SU-DHL-6 (cell line): ENCODE measurements at regions not wholly inside any gene's neighbourhood (a gene's known extent, or its start where the extent isn't known, plus 50 kb on each side); places are given as distances from the start of the nearest gene placed in this dataset.

ENCODE experiments used
- CTCF ChIP-seq: fragments of 200-600 bp; sonication (generic); IDR thresholded peaks from one replicate; pipeline ENCODE4 v1.5.1; 2017; ENCODE audit warnings: antibody characterized with exemption, mild to moderate bottlenecking, low read length, moderate library complexity; ENCODE audit not compliant: insufficient read depth, poor library complexity, severe bottlenecking
- EZH2phosphoT487 ChIP-seq: fragments of 200-600 bp; sonication (generic), shearing (Covaris generic); conservative IDR thresholded peaks from 2 replicates; pipeline ENCODE4 v1.6.1; 2018; ENCODE audit warnings: mild to moderate bottlenecking, antibody characterized with exemption, low read length, moderate library complexity, mixed read lengths

- no peak for TF ChIP-seq CTCF
- TF ChIP-seq EZH2phosphoT487, result no peak
Measured at GRCh38 chr13:58306062-58306461, 674.5 kb downstream of the PCDH17 start.
